Fibroblast of the conjunctiva (primary cell): ENCODE measurements at regions not wholly inside any gene's neighbourhood (a gene's known extent, or its start where the extent isn't known, plus 50 kb on each side); places are given as distances from the start of the nearest gene placed in this dataset.

Source experiments
- DNase-seq: peaks from one replicate; pipeline ENCODE4 v3.0.0-alpha.2; 2010; ENCODE audit warnings: low read depth

GRCh38 chr2:120548627-120549608, 186.8 kb upstream of the GLI2 start:
- no peak for DNase-seq

- no peak for DNase-seq
Observed at GRCh38 chr2:120549841-120550240, 185.8 kb upstream of the GLI2 start.

- no peak for DNase-seq
Observed at GRCh38 chr2:120550282-120550681, 185.4 kb upstream of the GLI2 start.

GRCh38 chr2:120550893-120551446, 184.7 kb upstream of the GLI2 start:
- DNase-seq = no peak

GRCh38 chr2:120551522-120551921, 184.1 kb upstream of the GLI2 start:
- DNase-seq = no peak

- DNase-seq = no peak
Observed at GRCh38 chr2:120552079-120552478, 183.6 kb upstream of the GLI2 start.

GRCh38 chr2:120552800-120553481, 182.7 kb upstream of the GLI2 start:
- DNase-seq = peak; percentile 24

- no peak for DNase-seq
Observed at GRCh38 chr2:120554625-120555032, 181.0 kb upstream of the GLI2 start.

GRCh38 chr2:120555092-120555491, 180.6 kb upstream of the GLI2 start:
- DNase-seq = no peak

GRCh38 chr2:120556911-120557310, 178.8 kb upstream of the GLI2 start:
- DNase-seq = no peak

- no peak for DNase-seq
Observed at GRCh38 chr2:120558847-120559246, 176.8 kb upstream of the GLI2 start.

- peak; percentile 91 for DNase-seq
Observed at GRCh38 chr2:120559401-120559800, 176.3 kb upstream of the GLI2 start.

- DNase-seq = no peak
Observed at GRCh38 chr2:120560330-120560729, 175.3 kb upstream of the GLI2 start.

- no peak for DNase-seq
Observed at GRCh38 chr2:120561379-120562035, 174.2 kb upstream of the GLI2 start.

- DNase-seq = no peak
Observed at GRCh38 chr2:120562218-120563005, 173.3 kb upstream of the GLI2 start.

- DNase-seq = no peak
Observed at GRCh38 chr2:120563616-120564015, 172.1 kb upstream of the GLI2 start.

GRCh38 chr2:120564213-120565094, 171.2 kb upstream of the GLI2 start:
- no peak for DNase-seq

- DNase-seq = no peak
Observed at GRCh38 chr2:120565095-120565460, 170.6 kb upstream of the GLI2 start.

GRCh38 chr2:120565929-120566328, 169.7 kb upstream of the GLI2 start:
- DNase-seq = no peak

- DNase-seq = peak; percentile 86
Observed at GRCh38 chr2:120566331-120567035, 169.2 kb upstream of the GLI2 start.
